GM19240 (cell line): ENCODE measurements at regions not wholly inside any gene's neighbourhood (a gene's known extent, or its start where the extent isn't known, plus 50 kb on each side); places are given as distances from the start of the nearest gene placed in this dataset.
A peak's percentile ranks its signal among the peaks of the same experiment; 100 is the strongest.
"Not testable (repeated sequence)": the region's sequence is repeated elsewhere in the genome, so short reads cannot be mapped to it uniquely, and the experiment has no call there.

Experiments used
- DNase-seq: peaks from one replicate; pipeline ENCODE4 v3.0.0; 2011; ENCODE audit warnings: low spot score; ENCODE audit not compliant: insufficient read length

- peak; percentile 68 for DNase-seq
Observed at GRCh38 chr15:77910030-77910911, 167.2 kb downstream of the TBC1D2B start.

DNA sequence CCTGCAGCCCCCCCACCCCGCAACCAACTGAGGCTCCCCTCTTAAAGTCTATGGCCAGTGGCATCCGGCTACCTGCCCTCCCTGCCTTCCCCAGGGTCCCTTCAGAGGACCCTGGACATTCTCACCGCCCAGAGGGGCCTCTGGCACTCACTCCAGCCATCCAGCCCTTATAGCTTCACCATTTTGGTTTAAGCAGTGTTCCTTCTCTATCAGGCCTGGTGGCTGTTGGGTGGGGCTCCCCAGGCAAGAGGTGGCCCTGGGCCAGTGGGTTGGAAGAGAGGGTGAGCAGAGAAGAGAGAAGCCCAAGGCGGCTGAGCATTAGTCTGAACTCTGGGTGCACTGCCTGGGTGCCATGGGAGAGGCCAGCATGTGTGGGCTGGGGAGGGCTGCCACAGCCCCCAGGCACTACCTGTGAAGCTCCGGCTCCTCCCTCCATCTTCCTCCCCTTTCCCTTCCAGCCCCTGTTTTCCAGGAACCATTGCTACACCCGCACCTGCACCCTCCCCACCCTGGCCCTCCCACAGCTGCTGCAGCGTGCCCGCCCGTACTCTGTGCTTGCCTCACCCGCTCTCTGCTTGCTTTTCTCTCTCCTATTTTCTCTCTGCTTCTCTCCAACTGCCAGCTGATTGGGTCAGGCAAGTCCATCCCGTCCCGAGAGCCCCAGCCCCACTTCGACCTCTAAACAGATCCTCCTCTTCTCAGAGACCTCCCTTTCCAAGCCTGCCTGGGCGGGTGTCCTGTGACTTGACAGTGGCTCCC lies 168.2 kb downstream of the TBC1D2B start:
- DNase-seq, result no peak

DNA sequence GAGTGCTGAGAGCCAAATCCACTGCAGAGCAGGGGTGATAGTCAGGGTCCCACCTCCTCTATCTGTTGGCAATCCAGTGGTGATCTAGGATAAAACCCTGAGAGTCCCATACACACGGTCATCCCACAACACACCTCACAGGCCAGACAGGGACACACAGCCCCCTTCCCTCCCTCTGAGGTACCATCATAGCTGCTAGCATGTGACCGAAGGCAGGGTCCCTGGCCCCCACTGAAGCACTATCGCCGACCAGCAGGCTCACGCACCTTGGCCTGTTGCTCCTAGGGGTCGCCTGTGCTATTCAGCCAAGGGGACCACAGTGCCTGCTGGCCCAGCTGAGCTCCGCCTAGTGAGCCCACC lies 168.8 kb downstream of the TBC1D2B start:
- not testable (repeated sequence) for DNase-seq

DNA sequence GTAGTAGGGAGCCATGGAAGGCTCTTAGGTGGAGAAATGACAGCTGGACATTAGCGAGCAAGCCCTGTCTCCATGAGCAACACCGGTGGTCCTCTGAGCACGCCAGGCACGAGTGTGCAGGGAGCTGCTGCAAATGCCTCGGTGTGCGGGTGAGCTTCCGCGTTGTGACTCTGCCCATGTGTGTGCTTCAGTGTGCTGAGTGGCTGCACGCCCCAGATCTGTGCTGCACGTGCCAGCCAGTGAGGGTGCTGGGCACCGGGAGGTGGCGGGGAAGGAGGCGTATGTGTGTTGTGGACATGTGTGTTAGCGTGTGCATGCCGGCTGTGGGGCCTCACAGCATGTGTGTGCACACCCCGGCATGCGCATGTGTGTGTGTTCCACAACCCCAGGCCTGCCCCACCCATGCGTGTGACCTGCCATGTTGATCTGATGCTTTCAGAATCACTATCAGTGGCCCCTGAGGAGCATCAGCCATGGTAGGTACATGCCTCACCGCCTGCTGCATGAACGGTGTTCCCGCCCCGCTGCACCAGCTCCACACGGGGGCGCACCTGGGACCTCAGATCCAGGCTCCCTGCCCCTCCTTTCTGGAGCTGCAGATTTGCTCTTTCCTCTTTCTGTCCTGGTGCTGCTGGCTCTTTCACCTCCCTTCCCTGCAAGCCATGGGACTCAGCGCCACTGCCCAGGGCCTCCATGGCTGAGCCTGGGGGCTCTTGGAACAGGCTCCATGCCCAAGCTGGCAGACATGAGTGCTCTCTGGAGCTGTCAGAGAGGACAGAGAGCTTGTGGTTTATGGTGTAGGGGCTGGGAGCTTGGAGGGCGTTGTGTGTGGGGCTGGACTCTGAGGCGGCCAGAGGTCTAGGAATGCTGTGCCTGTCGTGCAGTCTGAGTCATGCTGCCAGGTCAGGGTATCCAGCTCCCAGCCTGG lies 169.4 kb downstream of the TBC1D2B start:
- DNase-seq, result no peak

GRCh38 chr15:77906062-77906990 lies 171.2 kb downstream of the TBC1D2B start:
- DNase-seq, result not testable (repeated sequence)

DNA sequence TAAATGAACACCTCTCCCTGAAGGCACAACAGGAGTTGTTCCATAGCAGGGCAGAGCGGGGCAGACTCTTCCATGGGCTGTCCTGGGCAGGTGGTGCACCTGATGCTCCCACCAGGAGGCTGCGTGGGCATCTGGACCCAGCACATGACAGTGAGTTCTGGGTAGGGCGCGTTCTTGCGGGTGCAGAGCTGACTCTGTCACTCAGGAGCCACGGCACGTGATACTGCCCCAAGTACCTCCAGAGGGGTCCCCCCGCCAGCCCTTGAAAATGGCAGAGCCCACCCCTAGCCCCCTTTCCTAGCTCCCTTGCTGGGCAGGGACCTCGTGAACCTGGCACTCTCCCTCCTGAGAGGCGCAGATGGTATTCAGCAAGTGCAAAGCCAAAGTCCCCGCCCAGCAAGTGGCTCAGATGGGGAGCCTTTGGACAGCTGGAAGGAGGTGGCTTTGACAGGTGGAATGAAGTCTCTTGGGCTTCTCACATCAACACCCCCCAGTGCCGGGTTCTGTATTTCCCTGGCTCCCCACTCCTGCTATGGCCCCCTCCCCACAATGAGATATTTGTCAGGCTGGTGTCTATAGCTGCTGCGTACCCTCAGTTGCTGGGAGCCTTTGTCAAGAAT lies 172.1 kb downstream of the TBC1D2B start:
- DNase-seq, result no peak

DNA sequence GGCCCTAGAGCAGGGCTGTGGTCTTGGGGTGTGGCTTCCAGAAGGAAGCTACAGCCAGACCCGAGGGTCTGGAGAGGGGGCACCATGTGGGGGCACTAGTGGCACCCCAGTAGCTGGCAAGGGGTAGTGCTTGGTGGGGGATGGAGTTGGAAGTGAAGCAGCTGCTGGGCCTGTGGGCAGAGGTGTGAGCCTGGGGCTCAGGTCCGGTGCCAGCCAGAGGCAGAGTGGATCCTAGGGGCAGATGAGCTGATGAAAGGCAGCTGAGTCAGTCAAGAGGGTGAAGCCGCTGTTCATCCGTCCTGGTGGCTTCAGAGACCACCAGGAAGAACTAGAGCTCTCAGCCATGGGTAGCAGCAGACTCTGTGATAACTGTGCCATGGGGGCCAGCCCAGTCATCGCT lies 172.6 kb downstream of the TBC1D2B start:
- no peak for DNase-seq

DNA sequence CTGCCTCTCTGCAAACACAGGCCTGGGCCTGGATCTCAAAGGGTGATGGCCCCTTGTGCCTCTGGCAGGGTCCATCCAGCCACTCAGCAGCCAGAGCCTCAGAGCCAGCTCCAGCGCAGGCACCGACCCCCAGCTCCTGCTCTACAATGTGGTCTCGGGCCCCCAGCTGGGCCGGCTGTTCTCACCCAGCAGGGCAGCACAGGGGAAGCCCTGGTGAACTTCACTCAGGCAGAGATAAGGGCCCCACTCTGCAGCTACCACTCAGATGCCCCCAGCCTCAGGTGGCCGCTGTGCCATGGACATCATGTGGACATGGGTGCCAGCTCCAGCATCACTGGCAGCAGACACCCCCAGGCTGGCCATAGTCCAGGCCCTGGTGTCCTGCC lies 173.1 kb downstream of the TBC1D2B start:
- no peak for DNase-seq

GRCh38 chr15:77903761-77904435 lies 173.6 kb downstream of the TBC1D2B start:
- DNase-seq, result not testable (repeated sequence)

DNA sequence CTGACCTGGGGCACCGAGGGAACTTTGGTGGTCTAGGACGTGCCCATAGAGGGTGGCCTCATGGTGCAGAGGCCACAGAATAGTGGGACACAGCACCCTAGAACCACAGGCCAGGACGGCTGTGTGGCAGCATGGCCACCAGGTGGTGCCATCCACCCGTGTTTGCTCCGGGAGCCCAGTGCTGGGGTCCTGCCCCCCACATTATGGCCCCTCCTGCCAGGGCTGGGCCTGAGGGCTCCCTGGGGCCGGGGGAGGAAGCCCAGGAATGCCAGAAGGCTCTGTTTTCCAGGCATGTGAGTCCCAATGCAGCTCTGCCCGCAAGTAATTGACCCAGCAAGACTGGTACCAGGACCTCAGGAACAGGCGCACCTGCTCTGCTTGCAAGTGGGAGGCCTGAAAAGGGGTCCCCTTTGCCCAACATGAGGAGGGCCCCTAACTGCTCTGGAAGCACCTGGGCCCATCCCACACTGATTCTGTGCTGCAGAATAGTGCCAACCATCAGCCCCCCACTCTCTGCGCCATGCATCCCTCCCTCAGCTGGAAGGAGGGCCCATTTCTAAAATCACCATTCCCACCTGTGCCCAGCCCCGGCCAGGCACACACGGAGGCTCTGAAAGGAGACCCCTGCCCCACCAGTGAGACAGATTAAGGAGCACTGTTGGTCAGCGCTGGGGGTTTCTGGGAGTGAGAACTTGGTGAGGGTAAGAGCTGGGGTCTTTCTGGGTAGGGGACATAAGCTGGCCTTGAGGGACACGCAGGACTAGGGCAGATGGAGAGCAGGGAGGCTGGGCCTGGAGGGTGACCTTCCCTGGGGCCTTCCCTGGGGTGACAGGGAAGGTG lies 174.4 kb downstream of the TBC1D2B start:
- not testable (repeated sequence) for DNase-seq

- DNase-seq, result no peak
Observed at GRCh38 chr15:77901921-77902750, 175.4 kb downstream of the TBC1D2B start.

- DNase-seq, result no peak
Observed at GRCh38 chr15:77901251-77901881, 176.1 kb downstream of the TBC1D2B start.

DNA sequence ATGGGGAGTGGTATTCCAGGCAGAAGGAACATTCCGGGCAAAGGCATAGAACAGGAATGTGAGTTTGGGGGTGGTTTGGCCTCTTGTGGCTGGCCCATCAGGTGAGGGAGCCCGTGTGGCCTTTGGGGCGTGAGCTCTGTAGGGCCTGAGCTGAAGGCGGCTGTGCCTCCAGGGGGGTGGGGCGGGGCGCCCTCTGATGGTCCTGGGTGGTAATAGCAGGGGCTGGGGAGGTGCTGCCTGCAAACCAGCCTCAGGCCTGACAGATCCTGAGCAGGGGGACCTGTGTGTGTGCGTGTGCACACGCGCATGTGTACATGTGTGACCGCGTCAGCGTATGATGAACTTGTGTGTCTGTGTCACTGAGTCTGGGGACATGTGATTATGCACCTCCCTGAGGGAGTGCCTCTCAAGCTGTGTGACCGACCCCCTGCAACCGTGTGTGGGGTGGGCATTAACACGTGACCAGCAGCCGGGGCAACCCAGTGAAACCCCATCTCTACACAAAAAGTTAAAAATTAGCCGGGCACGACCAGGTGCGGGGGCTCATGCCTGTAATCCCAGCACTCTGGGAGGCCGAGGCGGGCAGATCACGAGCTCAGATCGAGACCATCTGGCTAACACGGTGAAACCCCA lies 177.1 kb downstream of the TBC1D2B start:
- DNase-seq, result peak; percentile 48

GRCh38 chr15:77899776-77900175 lies 177.7 kb downstream of the TBC1D2B start:
- not testable (repeated sequence) for DNase-seq

DNA sequence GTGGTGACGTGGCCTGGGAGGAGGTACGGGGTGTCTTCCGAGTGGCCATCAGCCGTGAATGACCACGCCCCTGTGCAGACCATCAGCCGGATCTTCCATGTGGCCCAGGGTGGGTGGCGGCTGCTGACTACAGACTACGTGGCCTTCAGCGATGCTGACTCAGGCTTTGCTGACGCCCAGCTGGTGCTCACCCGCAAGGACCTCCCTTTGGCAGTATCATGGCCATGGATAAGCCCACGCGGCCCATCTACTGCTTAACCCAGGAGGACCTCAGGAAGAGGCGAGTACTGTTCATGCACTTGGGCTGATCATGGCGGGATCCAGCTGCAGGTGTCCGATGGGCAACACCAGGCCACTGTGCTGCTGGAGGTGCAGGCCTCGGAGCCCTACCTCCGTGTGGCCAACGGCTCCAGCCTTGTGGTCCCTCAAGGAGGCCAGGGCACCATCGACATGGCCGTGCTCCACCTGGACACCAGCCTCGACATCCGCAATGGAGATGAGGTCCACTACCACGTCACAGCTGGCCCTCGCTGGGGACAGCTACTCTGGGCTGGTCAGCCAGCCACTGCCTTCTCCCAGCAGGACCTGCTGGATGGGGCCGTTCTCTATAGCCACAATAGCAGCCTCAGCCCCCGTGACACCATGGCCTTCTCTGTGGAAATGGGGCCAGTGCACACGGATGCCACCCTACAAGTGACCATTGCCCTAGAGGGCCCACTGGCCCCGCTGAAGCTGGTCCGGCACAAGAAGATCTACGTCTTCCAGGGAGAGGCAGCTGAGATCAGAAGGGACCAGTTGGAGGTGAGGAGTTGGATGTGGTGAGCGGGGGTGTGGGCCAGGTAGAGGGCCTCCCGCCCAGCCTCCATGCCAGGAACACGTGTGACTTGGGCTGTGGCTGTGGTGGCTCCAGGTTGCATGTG lies 178.4 kb downstream of the TBC1D2B start:
- no peak for DNase-seq
